Mucosa of descending colon (tissue), 3 donors: ENCODE measurements at regions not wholly inside any gene's neighbourhood (a gene's known extent, or its start where the extent isn't known, plus 50 kb on each side); places are given as distances from the start of the nearest gene placed in this dataset.

ENCODE experiments used
- ATAC-seq: fragments of 200-7000 bp; cut with Tn5 transposase; one replicate; pipeline ENCODE4 v1.9.1; 2020; ENCODE audit warnings: mild to moderate bottlenecking, moderate library complexity
- DNase-seq, 3 donors: peaks; one replicate each; pipeline ENCODE4 v3.0.0-alpha.2; 2020
- H3K36me3 ChIP-seq: fragments of 200-600 bp; one replicate; pipeline ENCODE4 v1.8.0; 2021; ENCODE audit warnings: low read depth, mild to moderate bottlenecking
- H3K4me1 ChIP-seq: fragments of 200-600 bp; one replicate; pipeline ENCODE4 v1.8.0; 2021; ENCODE audit warnings: low read depth, mild to moderate bottlenecking
- H3K4me3 ChIP-seq: fragments of 200-600 bp; one replicate; pipeline ENCODE4 v1.8.0; 2021; ENCODE audit warnings: mild to moderate bottlenecking
- H3K9me3 ChIP-seq: fragments of 200-600 bp; one replicate; pipeline ENCODE4 v1.8.0; 2021; ENCODE audit warnings: mild to moderate bottlenecking
- intact Hi-C, 2 donors: fragments of 100-400 bp; cut with DNase I in 1 of 2; cut with micrococcal nuclease in 1 of 2; formaldehyde crosslinking; loops; one replicate each; pipeline versions ENCODE4 v1.11.0 to v1.11.1; 2022; cut with DNase I, micrococcal nuclease
- TF ChIP-seq, protein P1 (sequence below): fragments of 200-600 bp; IDR thresholded peaks from one replicate; pipeline ENCODE4 v1.8.0; 2022; ENCODE audit warnings: antibody characterized with exemption, mild to moderate bottlenecking
- donor health status: DM: no; HTN: no; CAD: no; lungs with moderate emphysema.
- donor health status: DM: no; HTN: no; CAD: no.
- donor health status: DM: no; HTN: yes; CAD: no.

DNA sequence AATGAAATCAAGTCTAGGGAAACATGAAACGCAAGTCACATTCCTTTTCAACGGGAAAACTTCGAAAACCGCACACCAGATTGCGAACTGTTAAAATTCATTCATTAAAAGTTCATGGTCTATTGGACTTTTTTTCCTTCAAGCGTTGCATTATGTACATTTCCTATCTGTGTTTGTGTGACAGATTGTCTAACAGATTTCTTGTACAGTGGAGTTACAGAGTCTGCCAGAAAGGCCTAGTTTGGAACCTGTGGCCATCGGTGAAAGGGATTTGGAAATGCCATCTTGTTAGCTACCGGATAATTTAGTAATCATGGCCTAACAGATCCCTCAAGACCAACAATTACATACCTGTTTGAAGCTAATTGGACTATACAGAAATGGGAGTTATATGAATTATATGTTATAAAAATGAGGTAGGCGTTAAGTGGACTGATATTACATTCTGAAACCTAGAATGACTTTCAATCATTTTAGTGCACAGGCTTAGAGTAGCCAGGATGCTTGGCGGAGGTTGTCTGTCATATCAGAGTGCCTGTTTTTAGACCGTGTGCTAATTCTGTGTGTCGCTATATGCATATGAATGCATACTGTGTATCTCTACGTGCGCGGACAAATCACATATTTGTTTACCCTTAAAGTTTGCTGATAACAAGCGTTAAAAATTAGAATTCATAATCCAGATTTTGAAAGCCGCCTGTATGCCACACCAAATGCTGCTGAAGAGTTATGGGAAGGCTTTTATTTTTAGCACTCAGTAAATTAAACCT, 885.4 kb upstream of the RBFOX1 start:
- TF ChIP-seq, protein P1, sequence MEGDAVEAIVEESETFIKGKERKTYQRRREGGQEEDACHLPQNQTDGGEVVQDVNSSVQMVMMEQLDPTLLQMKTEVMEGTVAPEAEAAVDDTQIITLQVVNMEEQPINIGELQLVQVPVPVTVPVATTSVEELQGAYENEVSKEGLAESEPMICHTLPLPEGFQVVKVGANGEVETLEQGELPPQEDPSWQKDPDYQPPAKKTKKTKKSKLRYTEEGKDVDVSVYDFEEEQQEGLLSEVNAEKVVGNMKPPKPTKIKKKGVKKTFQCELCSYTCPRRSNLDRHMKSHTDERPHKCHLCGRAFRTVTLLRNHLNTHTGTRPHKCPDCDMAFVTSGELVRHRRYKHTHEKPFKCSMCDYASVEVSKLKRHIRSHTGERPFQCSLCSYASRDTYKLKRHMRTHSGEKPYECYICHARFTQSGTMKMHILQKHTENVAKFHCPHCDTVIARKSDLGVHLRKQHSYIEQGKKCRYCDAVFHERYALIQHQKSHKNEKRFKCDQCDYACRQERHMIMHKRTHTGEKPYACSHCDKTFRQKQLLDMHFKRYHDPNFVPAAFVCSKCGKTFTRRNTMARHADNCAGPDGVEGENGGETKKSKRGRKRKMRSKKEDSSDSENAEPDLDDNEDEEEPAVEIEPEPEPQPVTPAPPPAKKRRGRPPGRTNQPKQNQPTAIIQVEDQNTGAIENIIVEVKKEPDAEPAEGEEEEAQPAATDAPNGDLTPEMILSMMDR, result no peak
- Histone ChIP-seq H3K4me1 (no peaks in the 10 kb centered on the region), H3K4me3 (no peak overlapping the region), H3K9me3 (no peaks in the 10 kb centered on the region), H3K36me3 (no peaks in the 10 kb centered on the region)
- DNase-seq (no peak), ATAC-seq (no peak)
- intact Hi-C loops, result no loop called here

DNA sequence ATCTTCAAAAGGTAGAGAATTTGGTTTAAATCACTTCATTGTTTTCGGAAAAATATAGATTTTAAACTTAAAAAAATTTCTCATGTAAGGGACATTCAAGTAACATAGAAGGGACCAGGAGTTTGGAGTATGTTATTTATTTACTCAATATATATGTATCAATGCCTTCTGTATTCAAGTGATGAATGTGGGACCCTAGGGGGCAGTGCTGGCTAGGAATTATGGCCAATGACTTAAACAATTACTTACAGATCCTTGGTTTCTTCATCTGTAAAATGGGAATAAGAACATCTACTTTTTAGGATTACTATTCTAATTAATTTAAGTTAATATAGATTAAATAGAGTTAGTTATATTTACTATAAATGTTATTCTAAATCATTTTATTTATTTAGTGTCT, 886.3 kb upstream of the RBFOX1 start:
- H3K4me1 ChIP-seq, result no peaks in the 10 kb centered on the region
- TF ChIP-seq, protein P1, result no peak
- no peaks in the 10 kb centered on the region for H3K9me3 ChIP-seq
- H3K36me3 ChIP-seq, result no peaks in the 10 kb centered on the region
- intact Hi-C loops, result no loop called here
- DNase-seq (peak in 1 of 3 donors; percentile 2), ATAC-seq (no peak)
- no peak overlapping the region for H3K4me3 ChIP-seq

- intact Hi-C loops, result no loop called here
- TF ChIP-seq, protein P1, result no peak
- ATAC-seq, result no peak
These were observed 893.5 kb upstream of the RBFOX1 start for GRCh38 chr16:6439129-6439528.

GRCh38 chr16:6428861-6429260, 903.8 kb upstream of the RBFOX1 start:
- DNase-seq (no peak), ATAC-seq (peak; percentile 40)

More at GRCh38 chr16:6439129-6439528, 893.5 kb upstream of the RBFOX1 start:
- DNase-seq, result no peak
- Histone ChIP-seq H3K9me3 (no peaks in the 10 kb centered on the region), H3K4me3 (no peak overlapping the region), H3K36me3 (no peaks in the 10 kb centered on the region), H3K4me1 (no peaks in the 10 kb centered on the region)

GRCh38 chr16:6427621-6428020, 905.0 kb upstream of the RBFOX1 start:
- Histone ChIP-seq H3K4me3 (no peak overlapping the region), H3K9me3 (no peaks in the 10 kb centered on the region), H3K36me3 (no peaks in the 10 kb centered on the region), H3K4me1 (no peaks in the 10 kb centered on the region)
- intact Hi-C loops, result no loop called here
- no peak for ATAC-seq
- DNase-seq, result no peak
- TF ChIP-seq, protein P1, result no peak

More at GRCh38 chr16:6428861-6429260, 903.8 kb upstream of the RBFOX1 start:
- Histone ChIP-seq H3K36me3 (no peaks in the 10 kb centered on the region), H3K4me3 (no peak overlapping the region), H3K9me3 (no peaks in the 10 kb centered on the region), H3K4me1 (no peaks in the 10 kb centered on the region)
- intact Hi-C loops, result no loop called here
- TF ChIP-seq, protein P1, result no peak
